Activated naive CD4-positive, alpha-beta T cell treated with anti-CD3 and anti-CD28 coated beads, Interleukin-2, amount 10 ng/mL, durations not matched to agents 7 days and 5 days (primary cell): ENCODE measurements at regions not wholly inside any gene's neighbourhood (a gene's known extent, or its start where the extent isn't known, plus 50 kb on each side); places are given as distances from the start of the nearest gene placed in this dataset.

Source experiments
- CTCF ChIA-PET: fragments of 350-600 bp; sonication (Branson Sonifier 250); formaldehyde crosslinking; loops from one replicate; lab custom pipeline; 2021; ENCODE audit warnings: antibody characterized with exemption; lab: Charles Lee
- DNase-seq: peaks from one replicate; pipeline ENCODE4 v3.0.0-alpha.2; 2020
- H3K27ac Mint-ChIP-seq: one replicate; pipeline ENCODE4 v1.8.0; 2021; ENCODE audit warnings: mild to moderate bottlenecking, moderate library complexity, mixed read lengths
- H3K27me3 Mint-ChIP-seq: one replicate; pipeline ENCODE4 v1.8.0; 2021; ENCODE audit warnings: mild to moderate bottlenecking, mixed read lengths
- H3K36me3 Mint-ChIP-seq: one replicate; pipeline ENCODE4 v1.8.0; 2021; ENCODE audit warnings: mixed read lengths
- H3K4me1 Mint-ChIP-seq: one replicate; pipeline ENCODE4 v1.8.0; 2021; ENCODE audit warnings: mixed read lengths
- H3K4me3 Mint-ChIP-seq: one replicate; pipeline ENCODE4 v1.8.0; 2021; ENCODE audit warnings: mild to moderate bottlenecking, moderate library complexity, mixed read lengths
- H3K9me3 Mint-ChIP-seq: one replicate; pipeline ENCODE4 v1.8.0; 2021; ENCODE audit warnings: mixed read lengths

DNA sequence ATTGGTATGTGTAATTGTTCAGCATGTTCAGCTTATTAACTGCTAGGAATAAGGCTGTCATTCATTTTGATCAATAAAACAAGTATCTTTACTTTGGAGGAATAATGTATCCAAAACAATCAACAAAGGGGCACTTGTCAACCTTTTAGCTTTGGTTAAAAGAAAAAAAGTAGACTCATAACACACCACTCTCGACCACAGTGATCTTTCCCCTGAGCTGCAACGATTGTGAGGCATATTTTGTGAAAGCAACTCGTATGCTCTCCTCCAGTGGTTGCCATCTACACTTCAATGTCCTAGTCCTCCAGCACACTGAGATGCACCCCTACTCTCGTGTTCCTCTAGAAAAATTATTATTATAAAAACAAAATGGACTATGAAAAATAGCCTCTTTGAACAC, 60.1 kb upstream of the PDE7B start:
- Mint-ChIP-seq H3K4me3 (no peak overlapping the region), H3K27me3 (no peaks in the 10 kb centered on the region), H3K36me3 (no peaks in the 10 kb centered on the region), H3K27ac (no peak overlapping the region), H3K4me1 (no peaks in the 10 kb centered on the region), H3K9me3 (no peaks in the 10 kb centered on the region)
- no peak for DNase-seq
- CTCF ChIA-PET, result no interaction called here

DNA sequence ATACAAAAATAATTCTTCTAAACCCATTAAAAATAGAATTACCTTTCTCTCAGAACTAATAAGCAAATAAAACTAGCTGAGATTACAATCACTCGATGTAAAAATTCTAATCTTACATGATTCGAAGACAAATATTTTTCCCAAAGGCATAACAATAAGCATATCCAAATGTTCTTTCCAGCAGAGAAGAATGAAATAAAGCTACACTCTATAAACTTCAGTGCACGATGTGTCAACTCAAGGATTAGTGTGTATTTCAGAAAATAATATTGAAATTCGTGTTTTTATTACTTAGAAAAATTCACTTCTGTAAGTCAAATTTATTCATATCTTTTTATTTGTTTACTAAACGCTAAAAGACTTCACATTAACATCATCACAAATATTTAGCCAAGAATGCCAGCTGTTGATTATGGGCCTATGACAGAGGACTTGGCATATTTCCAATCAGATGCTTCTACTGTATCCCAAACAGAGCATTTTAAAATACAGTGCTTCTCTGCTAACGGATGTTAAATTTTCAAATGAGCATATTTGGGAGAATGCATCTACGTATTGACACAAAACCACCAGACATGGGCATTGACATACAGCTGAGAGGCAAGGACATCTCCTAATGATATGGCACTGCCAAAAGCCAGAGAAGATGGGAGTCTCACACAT, 54.7 kb upstream of the PDE7B start:
- no peaks in the 10 kb centered on the region for H3K27me3 Mint-ChIP-seq
- no peak overlapping the region for H3K27ac Mint-ChIP-seq
- no peaks in the 10 kb centered on the region for H3K36me3 Mint-ChIP-seq
- CTCF ChIA-PET, result interaction anchor here (1.3 to 1.7 kb wide), 2 partner anchors 113 to 430 kb away, joined by 3 to 5 read pairs; no protein-coding TSS in a partner anchor
- H3K4me3 Mint-ChIP-seq, result no peak overlapping the region
- H3K9me3 Mint-ChIP-seq, result no peaks in the 10 kb centered on the region
- no peak for DNase-seq
- no peaks in the 10 kb centered on the region for H3K4me1 Mint-ChIP-seq

DNA sequence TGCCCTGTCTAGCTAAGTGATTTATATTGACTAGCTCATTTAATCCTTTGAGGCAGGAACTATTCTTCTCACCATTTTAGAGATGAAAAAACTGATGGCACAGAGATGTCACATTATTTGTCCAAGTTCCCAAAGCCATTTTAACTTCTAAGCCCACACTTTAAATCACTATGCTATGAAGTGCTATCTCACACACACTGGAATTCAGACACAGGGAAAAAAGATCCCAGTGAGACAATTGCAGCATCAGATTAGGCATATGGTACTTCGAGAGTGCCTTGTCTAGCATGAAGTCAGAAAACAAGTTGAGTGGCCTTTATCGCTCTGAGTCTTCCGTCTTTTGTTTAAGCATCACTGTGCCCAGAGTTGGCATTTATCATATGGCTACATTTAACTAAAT, 54.1 kb upstream of the PDE7B start:
- Mint-ChIP-seq H3K4me1 (no peaks in the 10 kb centered on the region), H3K27me3 (no peaks in the 10 kb centered on the region), H3K27ac (no peak overlapping the region), H3K36me3 (no peaks in the 10 kb centered on the region), H3K4me3 (no peak overlapping the region), H3K9me3 (no peaks in the 10 kb centered on the region)
- no peak for DNase-seq
- CTCF ChIA-PET, result interaction anchor here (1.3 to 1.7 kb wide), 2 partner anchors 113 to 429 kb away, joined by 3 to 5 read pairs; no protein-coding TSS in a partner anchor

DNA sequence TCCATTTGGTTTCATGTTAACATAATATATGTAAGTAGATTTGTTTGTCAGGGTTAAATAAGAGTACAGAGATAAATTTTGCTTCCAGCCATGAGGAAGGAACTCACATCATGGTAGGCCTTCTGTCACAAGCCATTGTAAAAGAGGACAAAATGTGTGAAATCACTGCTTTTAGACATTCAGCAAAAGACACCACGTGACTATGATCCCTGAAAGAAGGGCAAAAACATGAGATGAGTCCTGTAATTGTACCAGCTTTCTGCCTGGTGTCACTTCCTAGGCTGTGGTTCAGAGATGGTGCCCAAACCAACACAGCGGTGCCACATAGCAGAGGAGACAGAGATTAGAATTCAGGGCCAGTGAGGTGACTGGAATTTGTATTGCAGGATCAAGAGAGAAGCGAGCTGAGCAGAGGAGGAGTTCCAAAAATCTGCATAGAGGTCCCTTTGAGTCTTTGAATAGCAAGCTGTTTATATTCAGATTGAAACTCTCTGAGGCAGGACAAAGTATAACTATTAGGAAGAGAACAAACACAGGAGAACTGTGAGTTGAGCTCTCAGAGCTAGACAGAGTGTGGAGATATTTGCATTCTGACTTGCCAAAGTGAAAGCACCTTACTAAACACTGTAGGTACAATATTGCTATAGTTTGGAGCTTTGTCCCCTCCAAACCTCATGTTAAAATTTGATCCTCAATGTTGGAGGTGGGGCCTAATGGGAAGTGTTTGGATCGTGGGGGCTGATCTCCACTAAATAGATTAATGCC, 52.6 kb upstream of the PDE7B start:
- DNase-seq, result no peak
- Mint-ChIP-seq H3K27me3 (no peaks in the 10 kb centered on the region), H3K36me3 (no peaks in the 10 kb centered on the region), H3K9me3 (no peaks in the 10 kb centered on the region), H3K4me3 (no peak overlapping the region), H3K27ac (no peak overlapping the region), H3K4me1 (no peaks in the 10 kb centered on the region)
- CTCF ChIA-PET, result no interaction called here
